IMR-90 (cell line): ENCODE measurements at regions not wholly inside any gene's neighbourhood (a gene's known extent, or its start where the extent isn't known, plus 50 kb on each side); places are given as distances from the start of the nearest gene placed in this dataset.

Experiments
- ATAC-seq: fragments of 200-7000 bp; cut with Tn5 transposase; 2 replicates; pipeline ENCODE4 v1.9.1; 2020; ENCODE audit warnings: low read depth, mild to moderate bottlenecking, moderate library complexity
- BruUV-seq: library from RNA; stranded (reverse); fragments of 400-500 nt; replicated peaks from 2 replicates; lab custom pipeline; 2021; lab: Mats Ljungman, UMichigan
- CTCF ChIA-PET: fragments of 300-600 bp; formaldehyde crosslinking; extraction: SDS; loops from one replicate; lab custom pipeline; 2021; ENCODE audit warnings: antibody characterized with exemption; lab: Yijun Ruan, JAX
- POLR2A ChIA-PET: fragments of 300-600 bp; sonication (Branson Sonifier 250); formaldehyde crosslinking; loops from one replicate; lab custom pipeline; 2022; ENCODE audit warnings: antibody characterized with exemption; ENCODE audit not compliant: unreplicated experiment; lab: Charles Lee
- DNase-seq: peaks from one replicate; pipeline ENCODE4 v3.0.0; 2013
- H2AFZ ChIP-seq: replicated peaks from 2 replicates; pipeline ENCODE3; 2013; ENCODE audit warnings: low read length, mild to moderate bottlenecking; ENCODE audit not compliant: poor library complexity
- H2AK5ac ChIP-seq: 2 replicates; pipeline ENCODE4 v1.6.1; 2013; ENCODE audit warnings: low read depth, low read length, inconsistent platforms
- H2AK9ac ChIP-seq: replicated peaks from 2 replicates; pipeline ENCODE3; 2013; ENCODE audit warnings: mild to moderate bottlenecking, low read depth, low read length, moderate library complexity; ENCODE audit not compliant: poor library complexity
- H2BK120ac ChIP-seq: 2 replicates; pipeline ENCODE4 v1.6.1; 2013; ENCODE audit warnings: low read depth, low read length, inconsistent platforms
- H2BK15ac ChIP-seq: 3 replicates; pipeline ENCODE4 v1.6.1; 2013; ENCODE audit warnings: low read depth, low read length, inconsistent platforms
- H2BK20ac ChIP-seq: 2 replicates; pipeline ENCODE4 v1.6.1; 2013; ENCODE audit warnings: low read depth, mild to moderate bottlenecking, inconsistent platforms, low read length, moderate library complexity
- H2BK5ac ChIP-seq: 2 replicates; pipeline ENCODE4 v1.6.1; 2013; ENCODE audit warnings: mild to moderate bottlenecking, low read depth, low read length, inconsistent platforms; ENCODE audit not compliant: poor library complexity, severe bottlenecking
- H3K14ac ChIP-seq: replicated peaks from 2 replicates; pipeline ENCODE4 v1.6.1; 2013; ENCODE audit warnings: low read depth, low read length, inconsistent platforms
- H3K18ac ChIP-seq: 2 replicates; pipeline ENCODE4 v1.6.1; 2013; ENCODE audit warnings: low read depth, low read length, control low read depth
- H3K23ac ChIP-seq: 2 replicates; pipeline ENCODE4 v1.6.1; 2013; ENCODE audit warnings: low read depth, low read length, inconsistent platforms
- H3K27ac ChIP-seq: 2 replicates; pipeline ENCODE4 v1.5.1; 2013; ENCODE audit warnings: mild to moderate bottlenecking, control low read depth, low read length; ENCODE audit not compliant: insufficient read depth
- H3K27me3 ChIP-seq: 2 replicates; pipeline ENCODE4 v1.6.1; 2013; ENCODE audit warnings: low read length; ENCODE audit not compliant: control insufficient read depth, insufficient read depth
- H3K36me3 ChIP-seq: 2 replicates; pipeline ENCODE4 v1.6.1; 2013; ENCODE audit warnings: low read length, mixed read lengths; ENCODE audit not compliant: control insufficient read depth, insufficient read depth
- H3K4ac ChIP-seq: 2 replicates; pipeline ENCODE4 v1.6.1; 2013; ENCODE audit warnings: low read depth, low read length, inconsistent platforms
- H3K4me1 ChIP-seq: 2 replicates; pipeline ENCODE4 v1.6.1; 2013; ENCODE audit warnings: low read length, mixed read lengths; ENCODE audit not compliant: control insufficient read depth, insufficient read depth
- H3K4me2 ChIP-seq: 2 replicates; pipeline ENCODE4 v1.6.1; 2013; ENCODE audit warnings: low read depth, mild to moderate bottlenecking, control low read depth, low read length, moderate library complexity
- H3K4me3 ChIP-seq: 2 replicates; pipeline ENCODE4 v1.5.1; 2013; ENCODE audit warnings: low read depth, mild to moderate bottlenecking, control low read depth, low read length, moderate library complexity; ENCODE audit not compliant: insufficient read depth
- H3K56ac ChIP-seq: 2 replicates; pipeline ENCODE4 v1.6.1; 2013; ENCODE audit warnings: low read length, inconsistent platforms; ENCODE audit not compliant: insufficient read depth; ENCODE audit errors: extremely low read depth
- H3K79me1 ChIP-seq, 2 experiments: 2 replicates each; pipeline ENCODE4 v1.6.1; 2013; ENCODE audit warnings: low read length in 2 of 2, inconsistent platforms in 1 of 2, low read depth in 1 of 2
- H3K9ac ChIP-seq: 2 replicates; pipeline ENCODE4 v1.6.1; 2013; ENCODE audit warnings: low read depth, low read length, control low read depth
- H3K9me1 ChIP-seq: 2 replicates; pipeline ENCODE4 v1.6.1; 2013; ENCODE audit warnings: low read length, inconsistent platforms; ENCODE audit not compliant: insufficient read depth
- H3K9me3 ChIP-seq: 2 replicates; pipeline ENCODE4 v1.6.1; 2013; ENCODE audit warnings: low read length; ENCODE audit not compliant: control insufficient read depth, insufficient read depth
- H4K20me1 ChIP-seq: 2 replicates; pipeline ENCODE4 v1.6.1; 2013; ENCODE audit warnings: low read length, inconsistent platforms; ENCODE audit not compliant: insufficient read depth
- H4K5ac ChIP-seq: 2 replicates; pipeline ENCODE4 v1.6.1; 2013; ENCODE audit warnings: mild to moderate bottlenecking, low read depth, low read length, control low read depth
- H4K8ac ChIP-seq, 2 experiments: 2 replicates each; pipeline ENCODE4 v1.6.1; 2013; ENCODE audit warnings: low read depth in 2 of 2, low read length in 2 of 2, control low read depth in 1 of 2, inconsistent platforms in 1 of 2
- H4K91ac ChIP-seq: 2 replicates; pipeline ENCODE4 v1.6.1; 2013; ENCODE audit warnings: low read depth, low read length, inconsistent platforms; ENCODE audit not compliant: insufficient read depth
- BHLHE40 ChIP-seq: fragments of 150-350 bp; IDR thresholded peaks from 2 replicates; pipeline ENCODE4 v1.6.1; 2016; ENCODE audit warnings: mild to moderate bottlenecking, low read depth, low read length
- CHD1 ChIP-seq: IDR thresholded peaks from 2 replicates; pipeline ENCODE4 v1.6.1; 2012; ENCODE audit warnings: low read depth, low read length, improper control_type of control experiment
- CTCF ChIP-seq: conservative IDR thresholded peaks from 2 replicates; pipeline ENCODE4 v1.5.1; 2012; ENCODE audit warnings: mild to moderate bottlenecking, low read depth, low read length, improper control_type of control experiment
- MAFK ChIP-seq: IDR thresholded peaks from 2 replicates; pipeline ENCODE4 v1.6.1; 2012; ENCODE audit warnings: low read depth, low read length, improper control_type of control experiment
- MAZ ChIP-seq: IDR thresholded peaks from 2 replicates; pipeline ENCODE4 v1.6.1; 2012; ENCODE audit warnings: low read depth, mild to moderate bottlenecking, low read length, improper control_type of control experiment, moderate library complexity, borderline replicate concordance
- MXI1 ChIP-seq: IDR thresholded peaks from 2 replicates; pipeline ENCODE4 v1.6.1; 2012; ENCODE audit warnings: low read depth, mild to moderate bottlenecking, low read length, moderate library complexity, borderline replicate concordance
- NFE2L2 ChIP-seq: fragments of 150-350 bp; IDR thresholded peaks from 2 replicates; pipeline ENCODE4 v1.6.1; 2016; ENCODE audit warnings: low read depth, mild to moderate bottlenecking, low read length
- POLR2A ChIP-seq: IDR thresholded peaks from 2 replicates; pipeline ENCODE4 v1.6.1; 2012; ENCODE audit warnings: mild to moderate bottlenecking, low read depth, low read length
- RAD21 ChIP-seq: IDR thresholded peaks from 2 replicates; pipeline ENCODE4 v1.6.1; 2012; ENCODE audit warnings: low read length, improper control_type of control experiment
- SMC3 ChIP-seq: fragments of 150-350 bp; IDR thresholded peaks from 2 replicates; pipeline ENCODE4 v1.6.1; 2016; ENCODE audit warnings: low read depth, mild to moderate bottlenecking, antibody characterized with exemption, low read length, moderate library complexity
- USF2 ChIP-seq: fragments of 150-350 bp; IDR thresholded peaks from 2 replicates; pipeline ENCODE4 v1.6.1; 2017; ENCODE audit warnings: mild to moderate bottlenecking, antibody characterized with exemption, low read length, low read depth
- WGBS, 2 experiments: methylation state at CpG; one replicate each; pipeline versions ENCODE4 v1.1.5 to v1.1.7; 2013; ENCODE audit warnings: missing lambda C conversion rate in 2 of 2; ENCODE audit not compliant: insufficient read length in 1 of 2; ENCODE audit errors: extremely low coverage in 2 of 2; 5-methylcytosine and 5-hydroxymethylcytosine counted together
- dilution Hi-C: fragments of 300-500 bp; cut with HindIII; formaldehyde crosslinking; loops from one replicate; pipeline ENCODE4 v1.14.3; 2018; ENCODE audit warnings: low sequenced_read_pairs; ENCODE audit not compliant: unreplicated experiment
- in situ Hi-C: fragments of 300-500 bp; cut with MboI; formaldehyde crosslinking; loops from 3 replicates; pipeline ENCODE4 v1.14.3; 2019; ENCODE audit warnings: low sequenced_read_pairs, inconsistent platforms, mixed read lengths
- intact Hi-C: fragments of 100-400 bp; cut with micrococcal nuclease; formaldehyde crosslinking; loops from 2 replicates; pipeline ENCODE4 v1.10.0; 2022

- in situ Hi-C loops = no loop called here
- intact Hi-C loops = no loop called here
Measured at GRCh38 chr2:14396533-14397083, 235.9 kb upstream of the LRATD1 start.

More at GRCh38 chr2:14396533-14397083, 235.9 kb upstream of the LRATD1 start:
- Histone ChIP-seq H2AFZ (no peak overlapping the region), H4K91ac (no peak overlapping the region), H2BK20ac (no peak overlapping the region), H3K36me3 (no peaks in the 10 kb centered on the region), H2BK5ac (no peak overlapping the region), H3K79me1 (no peaks in the 10 kb centered on the region), H3K27me3 (no peaks in the 10 kb centered on the region), H3K14ac (no peak overlapping the region), H4K8ac (no peak overlapping the region), H3K9me3 (no peaks in the 10 kb centered on the region), H2BK120ac (no peak overlapping the region), H4K5ac (no peak overlapping the region), H2AK5ac (no peak overlapping the region), H3K9ac (no peak overlapping the region), H3K9me1 (no peaks in the 10 kb centered on the region), H3K23ac (no peak overlapping the region), H2BK15ac (no peak overlapping the region), H3K4ac (no peak overlapping the region), H4K20me1 (no peaks in the 10 kb centered on the region), H3K4me2 (no peak overlapping the region), H2AK9ac (no peak overlapping the region), H3K4me3 (no peak overlapping the region), H3K4me1 (no peaks in the 10 kb centered on the region), H3K27ac (no peak overlapping the region), H3K18ac (no peak overlapping the region), H3K56ac (no peak overlapping the region)
- dilution Hi-C loops = no loop called here
- CTCF ChIA-PET = no interaction called here
- DNase-seq (no peak), ATAC-seq (no peak)
- BruUV-seq = no TSS peak
- no peak for TF ChIP-seq MAZ
- no peak for TF ChIP-seq RAD21
- no peak for TF ChIP-seq CHD1
- no peak for TF ChIP-seq MXI1
- no peak for TF ChIP-seq SMC3
- no peak for TF ChIP-seq BHLHE40
- no peak for TF ChIP-seq USF2
- no peak for TF ChIP-seq CTCF
- TF ChIP-seq MAFK = no peak
- no peak for TF ChIP-seq POLR2A
- TF ChIP-seq NFE2L2 = no peak
- no CpG with 5 or more reads among the region's 3 CpGs for WGBS, 2 experiments
- POLR2A ChIA-PET = no interaction called here
